SH-SY5Y (cell line): ENCODE measurements at regions not wholly inside any gene's neighbourhood (a gene's known extent, or its start where the extent isn't known, plus 50 kb on each side); places are given as distances from the start of the nearest gene placed in this dataset.

ENCODE experiments used
- GATA2 ChIP-seq: IDR thresholded peaks from 2 replicates; pipeline ENCODE4 v1.6.1; 2011; ENCODE audit warnings: mild to moderate bottlenecking, low read depth, low read length
- GATA3 ChIP-seq: IDR thresholded peaks from 2 replicates; pipeline ENCODE4 v1.6.1; 2011; ENCODE audit warnings: low read depth, mild to moderate bottlenecking, low read length, moderate library complexity

GRCh38 chr3:11718637-11719405 lies 75.1 kb upstream of the VGLL4 start:
- no peak for TF ChIP-seq GATA3
- no peak for TF ChIP-seq GATA2

DNA sequence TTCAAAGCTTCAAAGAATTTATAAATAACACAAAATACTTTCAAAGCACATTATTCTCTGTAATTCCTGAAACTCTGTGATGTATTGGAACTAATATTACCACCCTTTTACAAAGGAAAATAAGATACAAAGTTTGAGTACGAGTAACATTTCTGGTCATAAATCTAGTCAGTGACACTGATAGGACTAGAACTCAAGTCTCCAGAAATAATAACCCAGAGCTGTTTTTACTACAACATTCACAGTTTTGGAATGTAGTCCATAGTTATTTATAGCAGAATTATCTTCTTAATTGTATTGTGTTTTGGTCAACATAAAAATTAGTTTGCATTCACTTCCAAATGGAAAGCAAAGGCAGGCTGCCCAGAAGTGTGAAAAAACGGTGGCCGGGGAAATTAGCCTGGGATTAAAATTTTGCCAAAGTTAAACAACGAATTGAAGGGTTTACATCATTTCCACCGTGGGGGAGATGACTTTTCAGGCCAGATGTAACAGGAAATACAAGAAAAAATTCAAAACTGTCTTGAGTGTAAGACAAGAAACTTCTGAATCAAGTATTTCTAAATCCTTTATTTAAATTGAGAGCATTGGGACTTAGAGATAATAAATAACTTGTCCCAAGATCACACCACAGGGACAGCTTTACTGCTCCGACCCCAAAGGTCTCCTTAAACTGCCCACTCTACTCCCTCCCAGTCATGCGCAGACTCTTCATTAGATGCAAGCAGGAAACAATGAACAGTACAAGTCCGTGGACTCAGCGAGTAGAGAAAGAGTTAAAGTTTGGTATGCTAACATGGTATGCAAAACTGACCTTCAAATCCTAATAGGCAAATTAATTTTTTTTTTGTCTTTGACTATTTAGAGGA lies 74.3 kb upstream of the VGLL4 start:
- TF ChIP-seq GATA3 (no peak), GATA2 (no peak)

GRCh38 chr3:11717301-11717700 lies 73.6 kb upstream of the VGLL4 start:
- TF ChIP-seq GATA3 (no peak), GATA2 (no peak)

DNA sequence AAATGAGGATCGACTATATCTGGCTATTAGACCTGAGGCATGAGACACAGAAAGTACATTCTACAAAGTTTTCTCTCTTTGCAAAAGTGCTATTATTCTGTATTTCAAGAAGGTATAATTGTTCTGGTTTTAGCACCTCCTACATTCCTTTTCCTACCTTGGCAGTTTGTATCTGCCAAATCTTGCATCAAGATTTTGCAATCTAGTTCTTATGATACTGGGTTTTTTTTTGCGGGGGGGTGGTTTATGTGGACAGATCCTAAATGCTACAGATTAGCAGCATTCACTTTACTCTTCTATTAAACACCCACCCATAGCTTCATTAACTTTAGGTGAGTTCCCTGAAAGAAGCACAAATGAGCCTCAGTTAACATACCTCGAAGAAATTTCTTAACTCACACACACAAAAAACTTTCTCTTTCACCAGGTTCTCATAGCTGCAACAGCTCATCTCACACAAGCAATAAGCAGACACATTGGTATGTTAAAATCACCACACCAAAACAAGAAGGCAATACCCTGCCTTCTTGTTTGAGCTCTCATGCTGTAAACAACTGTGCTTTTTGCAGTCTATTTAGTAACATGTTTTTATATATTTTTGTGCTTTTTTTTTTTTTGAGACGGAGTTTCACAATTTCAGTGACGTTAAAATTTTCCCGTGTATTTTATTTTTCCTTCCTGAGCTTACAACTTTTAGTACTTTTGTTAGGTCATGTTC lies 73.0 kb upstream of the VGLL4 start:
- no peak for TF ChIP-seq GATA3
- no peak for TF ChIP-seq GATA2

- no peak for TF ChIP-seq GATA3
- TF ChIP-seq GATA2: no peak
Measured at GRCh38 chr3:11713171-11713570, 69.5 kb upstream of the VGLL4 start.

DNA sequence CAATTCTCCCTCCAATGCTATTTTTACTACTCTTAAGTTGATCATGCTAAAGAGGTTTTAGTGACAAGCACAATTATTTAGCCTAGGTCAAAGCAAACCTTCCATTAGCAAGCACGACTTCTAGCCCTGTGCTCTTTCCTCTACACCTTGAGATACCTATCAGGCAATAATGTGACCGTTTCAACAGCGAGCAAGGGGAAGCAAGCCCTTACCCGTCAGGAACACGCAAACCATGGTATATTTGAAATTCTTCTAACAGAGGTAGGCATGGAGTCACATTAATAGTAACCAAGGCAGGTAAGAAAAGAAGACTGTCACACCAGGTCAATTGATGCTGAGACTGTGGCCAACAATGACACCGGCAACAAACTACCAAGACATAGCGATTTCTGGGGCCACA lies 68.9 kb upstream of the VGLL4 start:
- TF ChIP-seq GATA2: no peak
- TF ChIP-seq GATA3: no peak

- no peak for TF ChIP-seq GATA2
- no peak for TF ChIP-seq GATA3
Measured at GRCh38 chr3:11711876-11712275, 68.2 kb upstream of the VGLL4 start.

DNA sequence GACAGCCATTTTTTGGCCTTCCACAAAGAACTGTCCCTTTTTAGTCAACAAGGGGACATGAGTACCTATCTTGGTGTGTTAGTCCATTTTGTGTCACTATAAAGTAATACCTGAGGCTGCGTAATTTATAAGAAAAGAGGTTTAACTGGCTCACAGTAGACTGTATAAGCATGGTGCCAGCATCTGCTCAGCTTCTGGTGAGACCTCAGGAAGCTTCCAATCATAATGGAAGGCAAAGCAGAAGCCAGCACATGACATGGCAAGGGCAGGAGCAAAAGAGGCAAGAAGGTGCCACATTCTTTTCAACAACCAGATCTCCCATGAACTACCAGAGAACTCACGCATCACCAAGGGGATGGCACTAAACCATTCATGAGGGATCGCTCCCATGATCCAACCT lies 66.1 kb upstream of the VGLL4 start:
- TF ChIP-seq GATA2: no peak
- no peak for TF ChIP-seq GATA3

DNA sequence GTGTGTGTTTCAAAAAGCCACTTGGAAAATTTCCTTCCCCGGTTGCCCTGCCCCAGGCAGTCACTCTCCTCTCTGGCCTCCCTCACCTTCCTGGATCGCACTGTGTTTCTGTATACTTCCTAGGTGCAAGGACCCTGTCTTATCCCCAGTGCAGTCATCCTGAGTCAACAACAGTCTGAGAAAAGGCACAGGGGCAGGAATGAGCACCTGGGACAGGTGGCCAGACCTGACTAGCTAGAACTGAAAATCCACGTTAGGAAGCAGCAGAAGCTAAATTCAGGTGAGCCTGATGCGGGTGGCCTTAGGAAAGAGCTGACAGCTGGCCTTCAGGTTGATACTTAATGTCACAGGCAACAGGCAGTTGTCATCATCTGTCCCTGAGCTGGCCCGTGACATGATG lies 62.9 kb upstream of the VGLL4 start:
- no peak for TF ChIP-seq GATA2
- TF ChIP-seq GATA3: no peak

GRCh38 chr3:11705049-11705448 lies 61.3 kb upstream of the VGLL4 start:
- TF ChIP-seq GATA3 (no peak), GATA2 (no peak)

- TF ChIP-seq GATA3 (no peak), GATA2 (no peak)
Measured at GRCh38 chr3:11703146-11703545, 59.4 kb upstream of the VGLL4 start.

DNA sequence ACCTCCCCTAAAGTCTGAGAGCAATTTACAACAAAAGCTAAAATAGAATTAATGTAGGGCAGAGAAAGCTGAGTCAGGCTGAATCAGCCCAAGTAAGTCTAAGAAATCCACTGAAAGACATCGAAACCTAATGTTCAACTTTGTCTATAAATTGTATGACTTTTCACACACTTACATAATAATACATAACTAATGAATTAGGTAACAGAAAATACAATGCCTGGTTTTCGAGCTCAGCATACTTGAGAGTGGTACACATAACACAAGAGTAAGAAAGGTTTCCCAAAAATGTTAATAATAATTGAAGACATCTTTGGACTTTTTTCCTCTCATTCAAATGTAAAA lies 55.3 kb upstream of the VGLL4 start:
- TF ChIP-seq GATA3: no peak
- TF ChIP-seq GATA2: no peak

DNA sequence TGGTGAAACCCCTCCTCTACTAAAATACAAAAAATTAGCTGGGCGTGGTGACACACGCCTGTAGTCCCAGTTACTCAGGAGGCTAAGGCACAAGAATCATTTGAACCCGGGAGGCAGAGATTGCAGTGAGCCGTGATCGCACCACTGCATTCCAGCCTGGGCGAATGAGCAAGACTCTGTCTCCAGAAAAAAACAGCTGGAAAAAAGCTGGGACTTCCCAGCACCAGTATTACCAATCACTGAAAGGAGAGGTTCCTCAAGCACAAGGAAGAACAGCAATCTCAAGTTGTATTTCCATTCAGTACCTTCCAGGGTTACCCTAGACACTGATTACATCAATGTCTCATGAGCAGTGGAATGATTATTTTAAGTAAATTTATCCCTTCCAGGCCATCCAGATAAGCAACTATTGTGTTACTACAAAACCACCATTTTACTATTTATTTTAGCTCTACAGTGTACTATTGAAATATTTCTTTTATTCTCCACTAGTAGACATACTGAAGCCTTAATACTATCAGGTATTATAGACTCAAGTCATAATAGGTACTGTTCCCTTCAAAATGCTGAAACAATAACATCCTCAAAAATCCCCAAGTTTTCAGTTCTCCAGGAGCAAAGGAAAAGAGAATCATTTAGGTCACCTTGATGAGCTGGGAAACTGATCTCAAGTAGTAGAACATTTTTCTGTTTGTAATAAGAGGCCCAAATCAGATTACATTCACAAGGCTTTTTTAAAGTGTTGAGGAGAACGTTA lies 54.8 kb upstream of the VGLL4 start:
- no peak for TF ChIP-seq GATA3
- TF ChIP-seq GATA2: no peak

DNA sequence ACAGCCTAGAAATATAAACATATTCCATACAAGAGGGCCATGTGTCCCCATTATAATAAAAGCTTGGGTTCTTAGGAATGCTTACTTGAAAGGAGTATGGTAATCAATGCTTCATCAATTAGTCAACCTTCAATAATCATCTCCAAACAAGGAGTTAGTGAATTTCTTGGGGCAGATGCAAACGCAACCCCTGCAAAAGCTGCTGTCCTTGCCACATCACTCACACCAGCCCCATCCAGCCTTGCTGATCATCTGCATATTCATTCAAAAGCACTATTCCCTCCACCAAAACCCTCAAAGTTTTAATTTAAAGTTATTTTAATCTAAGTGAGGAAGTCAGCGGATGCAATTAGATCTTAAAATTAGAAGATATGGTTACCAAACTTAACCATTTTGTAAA lies 54.0 kb upstream of the VGLL4 start:
- no peak for TF ChIP-seq GATA3
- no peak for TF ChIP-seq GATA2
